ENCODE measurements at regions not wholly inside any gene's neighbourhood (a gene's known extent, or its start where the extent isn't known, plus 50 kb on each side); places are given as distances from the start of the nearest gene placed in this dataset.

- TF ChIP-seq CTCF (IDR thresholded peaks at IDR 0.05; ENCODE audit: low read depth, low read length): no peak
- TF ChIP-seq POLR2A (IDR thresholded peaks at IDR 0.05; ENCODE audit: extremely low read depth, insufficient read length): no peak
- no peak for TF ChIP-seq MYC (IDR thresholded peaks at IDR 0.05; ENCODE audit: low read depth, low read length)
Observed at GRCh38 chr12:77374673-77375072, 309.3 kb upstream of the E2F7 start.
